Neural progenitor cell (in vitro differentiated cells): ENCODE measurements at regions not wholly inside any gene's neighbourhood (a gene's known extent, or its start where the extent isn't known, plus 50 kb on each side); places are given as distances from the start of the nearest gene placed in this dataset.

ENCODE experiments used
- DNase-seq: peaks from one replicate; pipeline ENCODE4 v3.0.0-alpha.2; 2016; ENCODE audit warnings: low spot score
- H2AFZ ChIP-seq: fragments of 200-600 bp; sonication (generic); replicated peaks from 2 replicates; pipeline ENCODE4 v1.6.1; 2016; ENCODE audit warnings: antibody characterized with exemption
- H3F3A ChIP-seq: fragments of 200-600 bp; sonication (generic); 2 replicates; pipeline ENCODE4 v1.6.1; 2016; ENCODE audit warnings: antibody characterized with exemption, low read depth
- H3K27ac ChIP-seq: fragments of 200-600 bp; sonication (generic); 2 replicates; pipeline ENCODE4 v1.5.1; 2016; ENCODE audit warnings: mild to moderate bottlenecking
- H3K27me3 ChIP-seq: fragments of 200-600 bp; sonication (generic); 2 replicates; pipeline ENCODE4 v1.6.1; 2016; ENCODE audit warnings: mild to moderate bottlenecking, moderate library complexity
- H3K36me3 ChIP-seq: fragments of 200-600 bp; sonication (generic); 2 replicates; pipeline ENCODE4 v1.5.1; 2016
- H3K4me1 ChIP-seq: fragments of 200-600 bp; sonication (generic); 2 replicates; pipeline ENCODE4 v1.6.1; 2016; ENCODE audit warnings: mixed run types
- H3K4me2 ChIP-seq: fragments of 200-600 bp; sonication (generic); 2 replicates; pipeline ENCODE4 v1.6.1; 2016
- H3K4me3 ChIP-seq: fragments of 200-600 bp; sonication (generic); 2 replicates; pipeline ENCODE4 v1.5.1; 2016
- H3K79me2 ChIP-seq: fragments of 200-600 bp; sonication (generic); 2 replicates; pipeline ENCODE4 v1.6.1; 2016; ENCODE audit warnings: low read depth
- H3K9ac ChIP-seq: fragments of 200-600 bp; sonication (generic); 2 replicates; pipeline ENCODE4 v1.6.1; 2016
- H3K9me3 ChIP-seq: fragments of 200-600 bp; sonication (generic); 2 replicates; pipeline ENCODE4 v1.5.1; 2016; ENCODE audit warnings: low read depth
- H4K20me1 ChIP-seq: fragments of 200-600 bp; sonication (generic); 2 replicates; pipeline ENCODE4 v1.6.1; 2016; ENCODE audit warnings: low read depth
- H3K27ac Mint-ChIP-seq: 3 replicates; pipeline ENCODE4 v1.8.0; 2021; ENCODE audit warnings: mixed read lengths
- H3K27me3 Mint-ChIP-seq: 2 replicates; pipeline ENCODE4 v1.8.0; 2022; ENCODE audit warnings: low read depth, mild to moderate bottlenecking, inconsistent platforms, moderate library complexity, mixed read lengths; ENCODE audit not compliant: insufficient read depth
- H3K36me3 Mint-ChIP-seq: 3 replicates; pipeline ENCODE4 v1.8.0; 2021; ENCODE audit warnings: mixed read lengths
- H3K4me1 Mint-ChIP-seq: 3 replicates; pipeline ENCODE4 v1.8.0; 2021; ENCODE audit warnings: mixed read lengths
- H3K4me3 Mint-ChIP-seq: 3 replicates; pipeline ENCODE4 v1.8.0; 2021; ENCODE audit warnings: mild to moderate bottlenecking, moderate library complexity, mixed read lengths
- H3K9me3 Mint-ChIP-seq: 3 replicates; pipeline ENCODE4 v1.8.0; 2020; ENCODE audit warnings: mixed read lengths
- EZH2 ChIP-seq: fragments of 200-600 bp; sonication (generic); IDR thresholded peaks from 2 replicates; pipeline ENCODE4 v1.6.1; 2017; ENCODE audit warnings: antibody characterized with exemption, mild to moderate bottlenecking, moderate library complexity
- EZH2phosphoT487 ChIP-seq: fragments of 200-600 bp; sonication (generic); IDR thresholded peaks from 2 replicates; pipeline ENCODE4 v1.6.1; 2017; ENCODE audit warnings: antibody characterized with exemption
- TF ChIP-seq, protein P1 (sequence below): fragments of 200-600 bp; sonication (generic); IDR thresholded peaks from 2 replicates; pipeline ENCODE4 v1.5.1; 2017; ENCODE audit warnings: antibody characterized with exemption, mild to moderate bottlenecking

DNA sequence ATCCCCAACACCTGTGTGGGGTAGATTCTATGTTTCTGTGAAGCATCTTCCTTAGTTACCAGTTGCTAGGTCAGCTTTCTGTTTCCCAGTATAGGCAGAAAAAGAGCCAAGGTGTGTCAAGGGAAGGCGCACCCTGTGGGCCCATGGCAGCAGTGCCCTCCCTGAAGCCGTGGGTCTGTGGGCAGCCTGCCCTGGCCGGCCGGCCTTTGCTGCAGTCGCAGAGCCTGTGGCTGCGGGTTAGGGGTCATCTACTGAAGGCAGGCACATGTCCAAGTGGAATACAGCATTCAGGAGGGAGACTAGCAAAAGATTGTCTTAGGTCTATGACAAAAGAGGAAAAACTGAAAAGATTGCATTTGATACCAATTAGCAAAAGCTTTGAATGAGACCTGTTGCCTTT lies 214.0 kb downstream of the IRS2 start:
- H3K4me2 ChIP-seq = no peak overlapping the region
- H4K20me1 ChIP-seq = no peaks in the 10 kb centered on the region
- no peaks in the 10 kb centered on the region for H3K4me1 ChIP-seq
- no peak for TF ChIP-seq EZH2phosphoT487
- no peak for TF ChIP-seq EZH2
- TF ChIP-seq, protein P1, sequence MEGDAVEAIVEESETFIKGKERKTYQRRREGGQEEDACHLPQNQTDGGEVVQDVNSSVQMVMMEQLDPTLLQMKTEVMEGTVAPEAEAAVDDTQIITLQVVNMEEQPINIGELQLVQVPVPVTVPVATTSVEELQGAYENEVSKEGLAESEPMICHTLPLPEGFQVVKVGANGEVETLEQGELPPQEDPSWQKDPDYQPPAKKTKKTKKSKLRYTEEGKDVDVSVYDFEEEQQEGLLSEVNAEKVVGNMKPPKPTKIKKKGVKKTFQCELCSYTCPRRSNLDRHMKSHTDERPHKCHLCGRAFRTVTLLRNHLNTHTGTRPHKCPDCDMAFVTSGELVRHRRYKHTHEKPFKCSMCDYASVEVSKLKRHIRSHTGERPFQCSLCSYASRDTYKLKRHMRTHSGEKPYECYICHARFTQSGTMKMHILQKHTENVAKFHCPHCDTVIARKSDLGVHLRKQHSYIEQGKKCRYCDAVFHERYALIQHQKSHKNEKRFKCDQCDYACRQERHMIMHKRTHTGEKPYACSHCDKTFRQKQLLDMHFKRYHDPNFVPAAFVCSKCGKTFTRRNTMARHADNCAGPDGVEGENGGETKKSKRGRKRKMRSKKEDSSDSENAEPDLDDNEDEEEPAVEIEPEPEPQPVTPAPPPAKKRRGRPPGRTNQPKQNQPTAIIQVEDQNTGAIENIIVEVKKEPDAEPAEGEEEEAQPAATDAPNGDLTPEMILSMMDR = no peak
- H2AFZ ChIP-seq = no peak overlapping the region
- H3K4me3 Mint-ChIP-seq = no peak overlapping the region
- no peaks in the 10 kb centered on the region for H3K36me3 ChIP-seq
- peaks cover 3% of the 10 kb centered on the region for H3K27me3 Mint-ChIP-seq
- no peaks in the 10 kb centered on the region for H3K9me3 Mint-ChIP-seq
- H3K27ac Mint-ChIP-seq = no peak overlapping the region
- no peak overlapping the region for H3K27ac ChIP-seq
- no peaks in the 10 kb centered on the region for H3F3A ChIP-seq
- H3K9me3 ChIP-seq = no peaks in the 10 kb centered on the region
- H3K4me1 Mint-ChIP-seq = no peaks in the 10 kb centered on the region
- H3K4me3 ChIP-seq = no peak overlapping the region
- H3K36me3 Mint-ChIP-seq = no peaks in the 10 kb centered on the region
- no peak for DNase-seq
- no peaks in the 10 kb centered on the region for H3K79me2 ChIP-seq
- no peak overlapping the region for H3K9ac ChIP-seq
- no peaks in the 10 kb centered on the region for H3K27me3 ChIP-seq

DNA sequence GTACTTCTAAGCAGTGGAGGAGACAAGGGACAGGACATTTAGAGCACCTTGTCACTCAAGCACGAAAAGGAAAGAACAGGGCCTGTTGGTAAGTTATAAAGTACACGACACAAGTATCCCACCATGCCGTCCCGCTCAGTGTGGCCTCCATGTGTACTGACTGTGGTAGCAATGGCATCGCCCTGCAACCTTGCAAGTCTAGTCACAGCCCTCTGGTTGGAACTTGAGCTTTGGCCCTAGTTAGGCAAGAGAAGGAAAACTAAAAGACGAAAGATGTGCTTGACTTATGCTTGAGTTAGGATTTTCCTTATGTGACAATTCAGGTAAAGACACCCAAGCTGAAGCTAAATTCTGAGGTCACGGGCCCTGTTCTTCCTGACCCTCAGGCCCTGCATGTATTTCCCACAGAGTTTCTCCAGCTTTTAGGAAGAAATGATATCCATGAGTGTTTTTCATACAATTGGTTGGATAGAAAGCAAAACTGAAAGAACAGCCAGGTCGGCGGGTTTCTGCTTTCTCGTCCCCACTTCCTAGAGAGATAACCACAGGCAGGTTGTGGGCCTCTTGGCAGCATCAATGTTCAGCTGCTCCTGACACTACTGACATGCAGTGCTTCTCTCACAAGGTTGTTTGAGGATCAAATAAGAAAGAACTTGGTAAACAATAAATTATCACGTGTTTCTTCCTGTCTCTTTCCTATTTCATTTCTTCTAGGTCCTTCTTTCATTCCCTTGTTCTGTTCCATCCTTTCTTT lies 216.2 kb downstream of the IRS2 start:
- H3K4me1 Mint-ChIP-seq = no peaks in the 10 kb centered on the region
- TF ChIP-seq EZH2phosphoT487 (no peak), EZH2 (no peak)
- TF ChIP-seq, protein P1 = no peak

DNA sequence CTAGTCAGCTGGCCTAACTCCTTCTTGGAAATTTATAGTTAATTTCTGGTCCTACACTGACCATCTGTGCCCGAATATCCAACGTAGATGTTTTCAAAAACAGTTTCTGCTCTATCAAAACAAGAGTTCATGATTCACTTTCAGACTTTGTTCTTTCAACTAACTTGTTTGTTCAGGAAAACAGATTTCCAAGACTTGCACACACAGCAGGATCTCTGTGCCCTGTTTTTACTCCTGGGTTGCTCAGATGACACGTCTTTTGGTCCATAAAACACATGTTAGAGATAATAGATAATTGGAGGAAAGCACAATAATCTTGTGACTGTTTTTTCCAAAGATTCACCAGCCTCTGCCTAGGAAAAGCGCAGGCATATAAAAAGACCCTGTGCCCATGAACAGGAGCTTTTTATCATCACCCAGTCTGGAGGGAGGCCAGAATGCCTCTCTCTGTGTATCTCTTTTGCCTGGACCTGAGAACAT lies 218.0 kb downstream of the IRS2 start:
- Histone ChIP-seq H3K27me3 (no peaks in the 10 kb centered on the region), H3K36me3 (no peaks in the 10 kb centered on the region), H2AFZ (no peak overlapping the region), H3K4me3 (no peak overlapping the region), H3K4me2 (no peak overlapping the region), H3K9ac (no peak overlapping the region), H4K20me1 (no peaks in the 10 kb centered on the region), H3K9me3 (no peaks in the 10 kb centered on the region), H3K4me1 (no peaks in the 10 kb centered on the region), H3K79me2 (no peaks in the 10 kb centered on the region), H3F3A (no peaks in the 10 kb centered on the region), H3K27ac (no peak overlapping the region)
- DNase-seq = no peak
- Mint-ChIP-seq H3K4me3 (no peak overlapping the region), H3K27ac (no peak overlapping the region), H3K4me1 (no peaks in the 10 kb centered on the region), H3K9me3 (no peaks in the 10 kb centered on the region), H3K36me3 (no peaks in the 10 kb centered on the region), H3K27me3 (no peaks in the 10 kb centered on the region)
- TF ChIP-seq EZH2 (no peak), EZH2phosphoT487 (no peak)
- TF ChIP-seq, protein P1 = no peak

More for the DNA sequence above, 216.2 kb downstream of the IRS2 start:
- Histone ChIP-seq H3K79me2 (no peaks in the 10 kb centered on the region), H3K27me3 (no peaks in the 10 kb centered on the region), H2AFZ (no peak overlapping the region), H3K9ac (no peak overlapping the region), H3K36me3 (no peaks in the 10 kb centered on the region), H4K20me1 (no peaks in the 10 kb centered on the region), H3K4me3 (no peak overlapping the region), H3K4me1 (no peaks in the 10 kb centered on the region), H3F3A (no peaks in the 10 kb centered on the region), H3K27ac (no peak overlapping the region), H3K9me3 (no peaks in the 10 kb centered on the region), H3K4me2 (no peak overlapping the region)
- Mint-ChIP-seq H3K4me3 (no peak overlapping the region), H3K27ac (no peak overlapping the region), H3K36me3 (no peaks in the 10 kb centered on the region), H3K9me3 (no peaks in the 10 kb centered on the region), H3K27me3 (no peaks in the 10 kb centered on the region)
- no peak for DNase-seq
